IMR-90 (cell line): ENCODE measurements at regions not wholly inside any gene's neighbourhood (a gene's known extent, or its start where the extent isn't known, plus 50 kb on each side); places are given as distances from the start of the nearest gene placed in this dataset.

Experiments
- ATAC-seq: fragments of 200-7000 bp; cut with Tn5 transposase; 2 replicates; pipeline ENCODE4 v1.9.1; 2020; ENCODE audit warnings: low read depth, mild to moderate bottlenecking, moderate library complexity
- BruUV-seq: library from RNA; stranded (reverse); fragments of 400-500 nt; replicated peaks from 2 replicates; lab custom pipeline; 2021; lab: Mats Ljungman, UMichigan
- CTCF ChIA-PET: fragments of 300-600 bp; formaldehyde crosslinking; extraction: SDS; loops from one replicate; lab custom pipeline; 2021; ENCODE audit warnings: antibody characterized with exemption; lab: Yijun Ruan, JAX
- POLR2A ChIA-PET: fragments of 300-600 bp; sonication (Branson Sonifier 250); formaldehyde crosslinking; loops from one replicate; lab custom pipeline; 2022; ENCODE audit warnings: antibody characterized with exemption; ENCODE audit not compliant: unreplicated experiment; lab: Charles Lee
- DNase-seq: peaks from one replicate; pipeline ENCODE4 v3.0.0; 2013
- H2AFZ ChIP-seq: replicated peaks from 2 replicates; pipeline ENCODE3; 2013; ENCODE audit warnings: low read length, mild to moderate bottlenecking; ENCODE audit not compliant: poor library complexity
- H2AK5ac ChIP-seq: 2 replicates; pipeline ENCODE4 v1.6.1; 2013; ENCODE audit warnings: low read depth, low read length, inconsistent platforms
- H2AK9ac ChIP-seq: replicated peaks from 2 replicates; pipeline ENCODE3; 2013; ENCODE audit warnings: mild to moderate bottlenecking, low read depth, low read length, moderate library complexity; ENCODE audit not compliant: poor library complexity
- H2BK120ac ChIP-seq: 2 replicates; pipeline ENCODE4 v1.6.1; 2013; ENCODE audit warnings: low read depth, low read length, inconsistent platforms
- H2BK15ac ChIP-seq: 3 replicates; pipeline ENCODE4 v1.6.1; 2013; ENCODE audit warnings: low read depth, low read length, inconsistent platforms
- H2BK20ac ChIP-seq: 2 replicates; pipeline ENCODE4 v1.6.1; 2013; ENCODE audit warnings: low read depth, mild to moderate bottlenecking, inconsistent platforms, low read length, moderate library complexity
- H2BK5ac ChIP-seq: 2 replicates; pipeline ENCODE4 v1.6.1; 2013; ENCODE audit warnings: mild to moderate bottlenecking, low read depth, low read length, inconsistent platforms; ENCODE audit not compliant: poor library complexity, severe bottlenecking
- H3K14ac ChIP-seq: replicated peaks from 2 replicates; pipeline ENCODE4 v1.6.1; 2013; ENCODE audit warnings: low read depth, low read length, inconsistent platforms
- H3K18ac ChIP-seq: 2 replicates; pipeline ENCODE4 v1.6.1; 2013; ENCODE audit warnings: low read depth, low read length, control low read depth
- H3K23ac ChIP-seq: 2 replicates; pipeline ENCODE4 v1.6.1; 2013; ENCODE audit warnings: low read depth, low read length, inconsistent platforms
- H3K27ac ChIP-seq: 2 replicates; pipeline ENCODE4 v1.5.1; 2013; ENCODE audit warnings: mild to moderate bottlenecking, control low read depth, low read length; ENCODE audit not compliant: insufficient read depth
- H3K27me3 ChIP-seq: 2 replicates; pipeline ENCODE4 v1.6.1; 2013; ENCODE audit warnings: low read length; ENCODE audit not compliant: control insufficient read depth, insufficient read depth
- H3K36me3 ChIP-seq: 2 replicates; pipeline ENCODE4 v1.6.1; 2013; ENCODE audit warnings: low read length, mixed read lengths; ENCODE audit not compliant: control insufficient read depth, insufficient read depth
- H3K4ac ChIP-seq: 2 replicates; pipeline ENCODE4 v1.6.1; 2013; ENCODE audit warnings: low read depth, low read length, inconsistent platforms
- H3K4me1 ChIP-seq: 2 replicates; pipeline ENCODE4 v1.6.1; 2013; ENCODE audit warnings: low read length, mixed read lengths; ENCODE audit not compliant: control insufficient read depth, insufficient read depth
- H3K4me2 ChIP-seq: 2 replicates; pipeline ENCODE4 v1.6.1; 2013; ENCODE audit warnings: low read depth, mild to moderate bottlenecking, control low read depth, low read length, moderate library complexity
- H3K4me3 ChIP-seq: 2 replicates; pipeline ENCODE4 v1.5.1; 2013; ENCODE audit warnings: low read depth, mild to moderate bottlenecking, control low read depth, low read length, moderate library complexity; ENCODE audit not compliant: insufficient read depth
- H3K56ac ChIP-seq: 2 replicates; pipeline ENCODE4 v1.6.1; 2013; ENCODE audit warnings: low read length, inconsistent platforms; ENCODE audit not compliant: insufficient read depth; ENCODE audit errors: extremely low read depth
- H3K79me1 ChIP-seq, 2 experiments: 2 replicates each; pipeline ENCODE4 v1.6.1; 2013; ENCODE audit warnings: low read length in 2 of 2, inconsistent platforms in 1 of 2, low read depth in 1 of 2
- H3K9ac ChIP-seq: 2 replicates; pipeline ENCODE4 v1.6.1; 2013; ENCODE audit warnings: low read depth, low read length, control low read depth
- H3K9me1 ChIP-seq: 2 replicates; pipeline ENCODE4 v1.6.1; 2013; ENCODE audit warnings: low read length, inconsistent platforms; ENCODE audit not compliant: insufficient read depth
- H3K9me3 ChIP-seq: 2 replicates; pipeline ENCODE4 v1.6.1; 2013; ENCODE audit warnings: low read length; ENCODE audit not compliant: control insufficient read depth, insufficient read depth
- H4K20me1 ChIP-seq: 2 replicates; pipeline ENCODE4 v1.6.1; 2013; ENCODE audit warnings: low read length, inconsistent platforms; ENCODE audit not compliant: insufficient read depth
- H4K5ac ChIP-seq: 2 replicates; pipeline ENCODE4 v1.6.1; 2013; ENCODE audit warnings: mild to moderate bottlenecking, low read depth, low read length, control low read depth
- H4K8ac ChIP-seq, 2 experiments: 2 replicates each; pipeline ENCODE4 v1.6.1; 2013; ENCODE audit warnings: low read depth in 2 of 2, low read length in 2 of 2, control low read depth in 1 of 2, inconsistent platforms in 1 of 2
- H4K91ac ChIP-seq: 2 replicates; pipeline ENCODE4 v1.6.1; 2013; ENCODE audit warnings: low read depth, low read length, inconsistent platforms; ENCODE audit not compliant: insufficient read depth
- BHLHE40 ChIP-seq: fragments of 150-350 bp; IDR thresholded peaks from 2 replicates; pipeline ENCODE4 v1.6.1; 2016; ENCODE audit warnings: mild to moderate bottlenecking, low read depth, low read length
- CEBPB ChIP-seq: IDR thresholded peaks from 2 replicates; pipeline ENCODE4 v1.6.1; 2012; ENCODE audit warnings: low read depth, low read length, improper control_type of control experiment
- CHD1 ChIP-seq: IDR thresholded peaks from 2 replicates; pipeline ENCODE4 v1.6.1; 2012; ENCODE audit warnings: low read depth, low read length, improper control_type of control experiment
- FOS ChIP-seq: fragments of 150-350 bp; IDR thresholded peaks from 2 replicates; pipeline ENCODE4 v1.6.1; 2016; ENCODE audit warnings: low read depth, low read length
- MAFK ChIP-seq: IDR thresholded peaks from 2 replicates; pipeline ENCODE4 v1.6.1; 2012; ENCODE audit warnings: low read depth, low read length, improper control_type of control experiment
- MAZ ChIP-seq: IDR thresholded peaks from 2 replicates; pipeline ENCODE4 v1.6.1; 2012; ENCODE audit warnings: low read depth, mild to moderate bottlenecking, low read length, improper control_type of control experiment, moderate library complexity, borderline replicate concordance
- MXI1 ChIP-seq: IDR thresholded peaks from 2 replicates; pipeline ENCODE4 v1.6.1; 2012; ENCODE audit warnings: low read depth, mild to moderate bottlenecking, low read length, moderate library complexity, borderline replicate concordance
- NFE2L2 ChIP-seq: fragments of 150-350 bp; IDR thresholded peaks from 2 replicates; pipeline ENCODE4 v1.6.1; 2016; ENCODE audit warnings: low read depth, mild to moderate bottlenecking, low read length
- POLR2A ChIP-seq: IDR thresholded peaks from 2 replicates; pipeline ENCODE4 v1.6.1; 2012; ENCODE audit warnings: mild to moderate bottlenecking, low read depth, low read length
- RAD21 ChIP-seq: IDR thresholded peaks from 2 replicates; pipeline ENCODE4 v1.6.1; 2012; ENCODE audit warnings: low read length, improper control_type of control experiment
- RCOR1 ChIP-seq: IDR thresholded peaks from 2 replicates; pipeline ENCODE4 v1.6.1; 2012; ENCODE audit warnings: mild to moderate bottlenecking, low read length, improper control_type of control experiment; ENCODE audit not compliant: insufficient replicate concordance
- RFX5 ChIP-seq: IDR thresholded peaks from 2 replicates; pipeline ENCODE4 v1.8.0; 2012; ENCODE audit warnings: low read depth, mild to moderate bottlenecking, low read length, moderate library complexity
- SMC3 ChIP-seq: fragments of 150-350 bp; IDR thresholded peaks from 2 replicates; pipeline ENCODE4 v1.6.1; 2016; ENCODE audit warnings: low read depth, mild to moderate bottlenecking, antibody characterized with exemption, low read length, moderate library complexity
- WGBS, 2 experiments: methylation state at CpG; one replicate each; pipeline versions ENCODE4 v1.1.5 to v1.1.7; 2013; ENCODE audit warnings: missing lambda C conversion rate in 2 of 2; ENCODE audit not compliant: insufficient read length in 1 of 2; ENCODE audit errors: extremely low coverage in 2 of 2; 5-methylcytosine and 5-hydroxymethylcytosine counted together
- dilution Hi-C: fragments of 300-500 bp; cut with HindIII; formaldehyde crosslinking; loops from one replicate; pipeline ENCODE4 v1.14.3; 2018; ENCODE audit warnings: low sequenced_read_pairs; ENCODE audit not compliant: unreplicated experiment
- in situ Hi-C: fragments of 300-500 bp; cut with MboI; formaldehyde crosslinking; loops from 3 replicates; pipeline ENCODE4 v1.14.3; 2019; ENCODE audit warnings: low sequenced_read_pairs, inconsistent platforms, mixed read lengths
- intact Hi-C: fragments of 100-400 bp; cut with micrococcal nuclease; formaldehyde crosslinking; loops from 2 replicates; pipeline ENCODE4 v1.10.0; 2022
- TF ChIP-seq, protein P1 (sequence below): conservative IDR thresholded peaks from 2 replicates; pipeline ENCODE4 v1.5.1; 2012; ENCODE audit warnings: mild to moderate bottlenecking, low read depth, low read length, improper control_type of control experiment
- TF ChIP-seq, protein P2 (sequence below): fragments of 150-350 bp; IDR thresholded peaks from 2 replicates; pipeline ENCODE4 v1.6.1; 2016; ENCODE audit warnings: low read depth, mild to moderate bottlenecking, low read length, moderate library complexity, borderline replicate concordance
- TF ChIP-seq, protein P3 (sequence below): fragments of 150-350 bp; IDR thresholded peaks from 2 replicates; pipeline ENCODE4 v1.6.1; 2017; ENCODE audit warnings: mild to moderate bottlenecking, antibody characterized with exemption, low read length, low read depth

DNA sequence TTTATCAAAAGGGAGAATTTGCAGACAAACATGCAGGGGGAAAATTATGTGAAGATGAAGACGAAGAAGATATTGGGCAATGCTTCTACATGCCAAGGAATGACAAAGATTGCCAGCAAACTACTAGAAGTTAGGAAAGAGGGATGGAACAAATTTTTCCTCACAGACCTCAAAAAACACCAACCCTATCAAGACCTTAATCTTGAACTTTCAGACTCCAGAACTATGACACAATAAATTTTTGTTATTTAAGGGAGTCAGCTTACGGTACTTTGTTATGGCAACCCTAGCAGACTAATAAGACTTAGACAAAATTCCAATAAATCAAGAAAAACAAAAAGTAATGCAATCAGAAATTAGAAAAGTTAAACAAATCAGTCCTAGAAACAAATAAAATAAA is 280.0 kb upstream of the GNAI1 start:
- no peak overlapping the region for H2AFZ ChIP-seq
- WGBS, 2 experiments: no CpG with 5 or more reads among the region's 2 CpGs
- H3K56ac ChIP-seq: no peak overlapping the region
- dilution Hi-C loops: no loop called here
- no peak overlapping the region for H3K23ac ChIP-seq
- no peaks in the 10 kb centered on the region for H3K79me1 ChIP-seq
- no peak overlapping the region for H3K27ac ChIP-seq
- H4K5ac ChIP-seq: no peak overlapping the region
- no peak overlapping the region for H2BK120ac ChIP-seq
- in situ Hi-C loops: no loop called here
- H3K4me3 ChIP-seq: no peak overlapping the region
- no peak overlapping the region for H2BK5ac ChIP-seq
- H2BK15ac ChIP-seq: no peak overlapping the region
- TF ChIP-seq RAD21 (no peak), SMC3 (no peak), NFE2L2 (no peak), FOS (no peak), RFX5 (no peak), MAZ (no peak), CHD1 (no peak), BHLHE40 (no peak), POLR2A (no peak), RCOR1 (no peak), MXI1 (no peak), CEBPB (no peak), MAFK (no peak)
- TF ChIP-seq, protein P1, sequence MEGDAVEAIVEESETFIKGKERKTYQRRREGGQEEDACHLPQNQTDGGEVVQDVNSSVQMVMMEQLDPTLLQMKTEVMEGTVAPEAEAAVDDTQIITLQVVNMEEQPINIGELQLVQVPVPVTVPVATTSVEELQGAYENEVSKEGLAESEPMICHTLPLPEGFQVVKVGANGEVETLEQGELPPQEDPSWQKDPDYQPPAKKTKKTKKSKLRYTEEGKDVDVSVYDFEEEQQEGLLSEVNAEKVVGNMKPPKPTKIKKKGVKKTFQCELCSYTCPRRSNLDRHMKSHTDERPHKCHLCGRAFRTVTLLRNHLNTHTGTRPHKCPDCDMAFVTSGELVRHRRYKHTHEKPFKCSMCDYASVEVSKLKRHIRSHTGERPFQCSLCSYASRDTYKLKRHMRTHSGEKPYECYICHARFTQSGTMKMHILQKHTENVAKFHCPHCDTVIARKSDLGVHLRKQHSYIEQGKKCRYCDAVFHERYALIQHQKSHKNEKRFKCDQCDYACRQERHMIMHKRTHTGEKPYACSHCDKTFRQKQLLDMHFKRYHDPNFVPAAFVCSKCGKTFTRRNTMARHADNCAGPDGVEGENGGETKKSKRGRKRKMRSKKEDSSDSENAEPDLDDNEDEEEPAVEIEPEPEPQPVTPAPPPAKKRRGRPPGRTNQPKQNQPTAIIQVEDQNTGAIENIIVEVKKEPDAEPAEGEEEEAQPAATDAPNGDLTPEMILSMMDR: no peak
- TF ChIP-seq, protein P2, sequence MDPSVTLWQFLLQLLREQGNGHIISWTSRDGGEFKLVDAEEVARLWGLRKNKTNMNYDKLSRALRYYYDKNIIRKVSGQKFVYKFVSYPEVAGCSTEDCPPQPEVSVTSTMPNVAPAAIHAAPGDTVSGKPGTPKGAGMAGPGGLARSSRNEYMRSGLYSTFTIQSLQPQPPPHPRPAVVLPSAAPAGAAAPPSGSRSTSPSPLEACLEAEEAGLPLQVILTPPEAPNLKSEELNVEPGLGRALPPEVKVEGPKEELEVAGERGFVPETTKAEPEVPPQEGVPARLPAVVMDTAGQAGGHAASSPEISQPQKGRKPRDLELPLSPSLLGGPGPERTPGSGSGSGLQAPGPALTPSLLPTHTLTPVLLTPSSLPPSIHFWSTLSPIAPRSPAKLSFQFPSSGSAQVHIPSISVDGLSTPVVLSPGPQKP: no peak
- TF ChIP-seq, protein P3, sequence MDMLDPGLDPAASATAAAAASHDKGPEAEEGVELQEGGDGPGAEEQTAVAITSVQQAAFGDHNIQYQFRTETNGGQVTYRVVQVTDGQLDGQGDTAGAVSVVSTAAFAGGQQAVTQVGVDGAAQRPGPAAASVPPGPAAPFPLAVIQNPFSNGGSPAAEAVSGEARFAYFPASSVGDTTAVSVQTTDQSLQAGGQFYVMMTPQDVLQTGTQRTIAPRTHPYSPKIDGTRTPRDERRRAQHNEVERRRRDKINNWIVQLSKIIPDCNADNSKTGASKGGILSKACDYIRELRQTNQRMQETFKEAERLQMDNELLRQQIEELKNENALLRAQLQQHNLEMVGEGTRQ: no peak
- H3K9ac ChIP-seq: no peak overlapping the region
- H3K36me3 ChIP-seq: no peaks in the 10 kb centered on the region
- no peaks in the 10 kb centered on the region for H4K20me1 ChIP-seq
- ATAC-seq: no peak
- ChIA-PET CTCF (no interaction called here), POLR2A (no interaction called here)
- peak overlapping the region; percentile 16; the same call in 1 of the 2 replicates for H3K18ac ChIP-seq
- H2AK9ac ChIP-seq: no peak overlapping the region
- DNase-seq: no peak
- BruUV-seq: no TSS peak
- no peaks in the 10 kb centered on the region for H3K27me3 ChIP-seq
- peaks cover 2% of the 10 kb centered on the region; the same call in 1 of the 2 replicates for H3K4me1 ChIP-seq
- H3K9me3 ChIP-seq: no peaks in the 10 kb centered on the region
- intact Hi-C loops: no loop called here
- no peak overlapping the region for H4K91ac ChIP-seq
- H3K9me1 ChIP-seq: no peaks in the 10 kb centered on the region
- H2AK5ac ChIP-seq: no peak overlapping the region
- H3K4ac ChIP-seq: no peak overlapping the region
- no peak overlapping the region for H2BK20ac ChIP-seq
- H4K8ac ChIP-seq: no peak overlapping the region
- no peak overlapping the region for H3K4me2 ChIP-seq
- H3K14ac ChIP-seq: no peak overlapping the region; the same call in 1 of the 2 replicates
